ENCODE measurements at regions not wholly inside any gene's neighbourhood (a gene's known extent, or its start where the extent isn't known, plus 50 kb on each side); places are given as distances from the start of the nearest gene placed in this dataset.
A peak's percentile ranks its signal among the peaks of the same experiment; 100 is the strongest.
"Not testable (repeated sequence)": the region's sequence is repeated elsewhere in the genome, so short reads cannot be mapped to it uniquely, and the experiment has no call there.

DNA sequence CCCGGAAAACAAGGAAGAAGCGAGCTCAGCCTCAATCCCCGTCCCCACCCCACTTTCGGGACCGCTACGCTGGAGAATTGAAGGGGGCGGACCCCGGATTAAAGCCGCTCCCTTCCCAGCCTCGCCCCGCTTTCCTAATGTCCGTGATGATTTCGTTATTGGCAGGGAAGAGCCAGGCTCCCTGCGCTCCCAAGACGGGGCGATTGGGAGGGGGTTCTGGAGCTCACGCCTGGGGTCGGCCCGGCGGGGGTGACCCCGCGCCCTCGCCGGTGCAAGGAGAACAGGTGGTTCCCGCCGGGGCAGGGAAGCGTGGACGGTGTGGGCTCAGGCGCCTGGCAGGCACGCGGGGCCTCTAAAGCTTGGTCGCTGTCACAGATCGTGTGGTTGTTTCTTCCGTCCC, 131.5 kb downstream of the POTEM start:
- H3K27me3 ChIP-seq (ENCODE audit: control insufficient read depth, insufficient read depth, low read length); FAIRE-seq; H3K4me1 ChIP-seq (ENCODE audit: control insufficient read depth in 2 of 3, insufficient read depth in 2 of 3, low read depth in 1 of 3, low read length in 3 of 3); H3K27ac ChIP-seq (ENCODE audit: low read depth in 2 of 2, low read length in 2 of 2); H3K9ac ChIP-seq (ENCODE audit: low read length in 3 of 3); H3K4me3 ChIP-seq (ENCODE audit: low read length in 3 of 3); H3K9me3 ChIP-seq (ENCODE audit: control insufficient read depth in 2 of 3, insufficient read depth in 1 of 3, low read length in 3 of 3); H3K36me3 ChIP-seq (ENCODE audit: control insufficient read depth in 2 of 3, insufficient read depth in 3 of 3, low read length in 3 of 3); intact Hi-C loops (cut with DNase I): not testable (repeated sequence)
- DNase-seq, result peak in 1 of 5 donors; percentile 75

DNA sequence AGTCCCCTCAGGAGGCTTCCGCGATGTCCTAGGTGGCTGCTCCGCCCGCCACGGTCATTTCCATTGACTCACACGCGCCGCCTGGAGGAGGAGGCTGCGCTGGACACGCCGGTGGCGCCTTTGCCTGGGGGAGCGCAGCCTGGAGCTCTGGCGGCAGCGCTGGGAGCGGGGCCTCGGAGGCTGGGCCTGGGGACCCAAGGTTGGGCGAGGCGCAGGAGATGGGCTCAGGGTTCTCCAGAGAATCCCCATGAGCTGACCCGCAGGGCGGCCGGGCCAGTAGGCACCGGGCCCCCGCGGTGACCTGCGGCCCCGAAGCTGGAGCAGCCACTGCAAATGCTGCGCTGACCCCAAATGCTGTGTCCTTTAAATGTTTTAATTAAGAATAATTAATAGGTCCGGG, 132.1 kb downstream of the POTEM start:
- H3K27ac ChIP-seq (ENCODE audit: low read depth in 2 of 2, low read length in 2 of 2); H3K9ac ChIP-seq (ENCODE audit: low read length in 3 of 3); H3K4me3 ChIP-seq (ENCODE audit: low read length in 3 of 3); H3K9me3 ChIP-seq (ENCODE audit: control insufficient read depth in 2 of 3, insufficient read depth in 1 of 3, low read length in 3 of 3); intact Hi-C loops (cut with DNase I); H3K4me1 ChIP-seq (ENCODE audit: control insufficient read depth in 2 of 3, insufficient read depth in 2 of 3, low read depth in 1 of 3, low read length in 3 of 3); FAIRE-seq; H3K27me3 ChIP-seq (ENCODE audit: control insufficient read depth, insufficient read depth, low read length); H3K36me3 ChIP-seq (ENCODE audit: control insufficient read depth in 2 of 3, insufficient read depth in 3 of 3, low read length in 3 of 3): not testable (repeated sequence)
- DNase-seq, result peak in 1 of 5 donors; percentile 2

DNA sequence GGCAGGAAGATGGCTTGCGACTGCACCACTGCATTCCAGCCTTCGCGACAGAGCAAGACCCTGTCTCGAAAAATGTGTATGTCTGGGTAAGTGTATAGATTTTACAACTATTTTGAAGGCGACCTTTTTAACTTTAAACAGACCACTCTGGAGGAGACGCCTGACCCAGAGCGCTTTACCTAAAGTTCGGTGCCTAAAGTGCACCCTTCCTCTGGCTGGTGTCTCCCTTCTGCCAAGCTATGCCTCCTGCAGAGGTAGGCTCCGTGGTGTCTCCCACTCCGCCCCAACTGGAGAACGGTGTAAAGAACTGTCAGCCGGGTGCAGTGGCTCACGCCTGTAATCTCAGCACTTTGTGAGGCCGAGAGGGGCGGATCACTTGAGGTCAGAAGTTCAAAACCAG, 132.7 kb downstream of the POTEM start:
- H3K4me3 ChIP-seq (ENCODE audit: low read length in 3 of 3); FAIRE-seq; H3K27ac ChIP-seq (ENCODE audit: low read depth in 2 of 2, low read length in 2 of 2); H3K27me3 ChIP-seq (ENCODE audit: control insufficient read depth, insufficient read depth, low read length); H3K9ac ChIP-seq (ENCODE audit: low read length in 3 of 3); H3K9me3 ChIP-seq (ENCODE audit: control insufficient read depth in 2 of 3, insufficient read depth in 1 of 3, low read length in 3 of 3); H3K4me1 ChIP-seq (ENCODE audit: control insufficient read depth in 2 of 3, insufficient read depth in 2 of 3, low read depth in 1 of 3, low read length in 3 of 3); H3K36me3 ChIP-seq (ENCODE audit: control insufficient read depth in 2 of 3, insufficient read depth in 3 of 3, low read length in 3 of 3); intact Hi-C loops (cut with DNase I): not testable (repeated sequence)
- DNase-seq, result peak in 1 of 5 donors; percentile 4

DNA sequence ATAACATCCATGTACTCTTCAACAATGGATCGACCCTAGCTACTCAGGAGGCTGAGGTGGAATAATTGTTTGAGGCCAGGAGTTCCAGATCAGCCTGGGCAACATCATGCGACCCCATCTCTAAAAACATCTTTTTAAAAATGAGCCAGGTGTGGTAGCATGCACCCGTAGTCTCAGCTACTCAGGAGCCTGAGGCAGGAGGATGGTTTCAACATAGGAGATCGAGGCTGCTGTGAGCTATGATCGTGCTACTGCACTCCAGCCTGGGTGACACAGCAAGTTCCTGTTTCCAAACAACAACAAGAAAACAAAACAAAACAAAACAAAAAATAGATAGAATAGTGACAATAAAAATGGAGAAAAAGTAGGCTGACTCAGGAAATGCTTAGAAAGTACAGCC, 138.3 kb downstream of the POTEM start:
- H3K4me1 ChIP-seq (ENCODE audit: control insufficient read depth in 2 of 3, insufficient read depth in 2 of 3, low read depth in 1 of 3, low read length in 3 of 3); FAIRE-seq; H3K36me3 ChIP-seq (ENCODE audit: control insufficient read depth in 2 of 3, insufficient read depth in 3 of 3, low read length in 3 of 3); H3K4me3 ChIP-seq (ENCODE audit: low read length in 3 of 3); H3K9ac ChIP-seq (ENCODE audit: low read length in 3 of 3); DNase-seq; H3K9me3 ChIP-seq (ENCODE audit: control insufficient read depth in 2 of 3, insufficient read depth in 1 of 3, low read length in 3 of 3); H3K27me3 ChIP-seq (ENCODE audit: control insufficient read depth, insufficient read depth, low read length); H3K27ac ChIP-seq (ENCODE audit: low read depth in 2 of 2, low read length in 2 of 2); intact Hi-C loops (cut with DNase I): not testable (repeated sequence)

DNA sequence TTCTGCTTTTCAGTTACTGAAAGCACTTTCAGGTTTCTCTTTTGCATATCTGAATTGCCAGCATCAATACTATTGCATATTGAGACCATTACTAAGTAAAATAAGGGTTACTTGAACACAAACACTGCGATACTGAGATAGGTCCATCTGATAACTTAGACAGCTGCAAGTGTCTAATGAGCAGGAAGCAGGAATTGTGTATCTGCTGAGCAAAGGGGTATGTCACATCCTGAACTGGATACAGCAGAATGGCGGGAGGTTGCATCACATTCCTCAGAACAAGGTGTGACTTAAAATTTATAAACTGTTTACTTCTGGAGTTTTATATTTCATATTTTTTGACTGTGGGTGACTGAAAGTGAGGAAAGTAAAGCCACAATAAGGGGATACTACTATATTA, 142.7 kb downstream of the POTEM start:
- H3K27me3 ChIP-seq (ENCODE audit: control insufficient read depth, insufficient read depth, low read length); H3K36me3 ChIP-seq (ENCODE audit: control insufficient read depth in 2 of 3, insufficient read depth in 3 of 3, low read length in 3 of 3); H3K27ac ChIP-seq (ENCODE audit: low read depth in 2 of 2, low read length in 2 of 2); H3K9ac ChIP-seq (ENCODE audit: low read length in 3 of 3); H3K4me3 ChIP-seq (ENCODE audit: low read length in 3 of 3); H3K9me3 ChIP-seq (ENCODE audit: control insufficient read depth in 2 of 3, insufficient read depth in 1 of 3, low read length in 3 of 3); FAIRE-seq; intact Hi-C loops (cut with DNase I); DNase-seq; H3K4me1 ChIP-seq (ENCODE audit: control insufficient read depth in 2 of 3, insufficient read depth in 2 of 3, low read depth in 1 of 3, low read length in 3 of 3): not testable (repeated sequence)

DNA sequence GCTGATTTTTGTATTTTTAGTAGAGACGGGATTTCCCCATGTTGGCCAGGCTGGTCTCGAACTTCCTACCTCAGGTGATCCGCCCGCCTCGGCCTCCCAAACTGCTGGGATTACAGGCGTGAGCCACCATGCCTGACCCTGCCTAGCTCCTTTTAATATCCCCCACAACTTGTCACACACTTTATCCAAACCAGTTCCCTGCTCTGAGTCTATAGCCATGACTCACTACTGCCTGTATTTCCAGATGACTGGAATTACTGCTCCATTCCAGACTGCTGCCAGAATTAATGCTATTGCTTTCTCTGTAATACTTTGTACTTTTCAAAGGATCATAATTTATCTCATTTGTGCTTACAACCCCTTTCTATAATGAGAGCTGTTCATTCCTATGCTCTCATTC, 153.1 kb downstream of the POTEM start:
- DNase-seq; H3K4me1 ChIP-seq (ENCODE audit: control insufficient read depth in 2 of 3, insufficient read depth in 2 of 3, low read depth in 1 of 3, low read length in 3 of 3); intact Hi-C loops (cut with DNase I); H3K27ac ChIP-seq (ENCODE audit: low read depth in 2 of 2, low read length in 2 of 2); H3K9ac ChIP-seq (ENCODE audit: low read length in 3 of 3); H3K9me3 ChIP-seq (ENCODE audit: control insufficient read depth in 2 of 3, insufficient read depth in 1 of 3, low read length in 3 of 3); H3K36me3 ChIP-seq (ENCODE audit: control insufficient read depth in 2 of 3, insufficient read depth in 3 of 3, low read length in 3 of 3); H3K27me3 ChIP-seq (ENCODE audit: control insufficient read depth, insufficient read depth, low read length); H3K4me3 ChIP-seq (ENCODE audit: low read length in 3 of 3); FAIRE-seq: not testable (repeated sequence)

DNA sequence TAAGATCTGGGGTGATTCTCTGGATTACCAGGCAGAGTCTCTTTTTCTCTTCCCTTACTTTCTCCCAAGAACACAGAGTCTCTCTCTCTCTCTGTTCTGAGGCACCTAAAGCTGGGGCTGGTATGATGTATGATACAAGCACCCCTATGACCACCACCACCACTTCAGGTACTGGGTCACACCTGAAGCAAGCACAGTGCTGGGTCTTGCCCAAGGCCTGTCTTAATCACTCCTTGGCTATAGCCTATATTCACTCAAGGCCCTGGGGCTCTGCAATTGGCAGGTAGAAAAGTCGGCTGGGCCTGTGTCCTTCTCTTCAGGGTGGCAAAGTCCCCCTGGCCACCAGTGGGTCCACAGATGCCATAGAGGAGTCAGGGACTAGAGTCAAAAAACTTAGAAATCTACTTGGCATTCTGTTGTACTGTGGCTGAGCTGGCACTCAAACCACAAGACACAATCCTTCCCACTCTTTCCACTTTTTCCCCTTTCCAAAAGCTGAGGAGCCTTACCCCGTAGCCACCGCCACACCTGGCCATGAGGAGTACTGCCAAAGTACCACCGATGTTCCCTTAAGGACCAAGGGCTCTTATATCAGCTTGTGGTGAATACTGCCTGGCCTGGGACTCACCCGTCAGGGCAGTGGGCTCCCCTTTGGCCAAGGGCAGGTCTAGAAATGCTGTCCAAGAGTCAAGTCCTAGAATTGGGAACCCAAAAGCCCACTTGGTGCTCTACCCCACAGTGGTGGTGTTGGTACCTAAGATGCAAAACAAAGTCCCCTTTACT, 159.2 kb downstream of the POTEM start:
- H3K4me1 ChIP-seq (ENCODE audit: control insufficient read depth in 2 of 3, insufficient read depth in 2 of 3, low read depth in 1 of 3, low read length in 3 of 3); H3K9me3 ChIP-seq (ENCODE audit: control insufficient read depth in 2 of 3, insufficient read depth in 1 of 3, low read length in 3 of 3); intact Hi-C loops (cut with DNase I); H3K36me3 ChIP-seq (ENCODE audit: control insufficient read depth in 2 of 3, insufficient read depth in 3 of 3, low read length in 3 of 3); FAIRE-seq; H3K27me3 ChIP-seq (ENCODE audit: control insufficient read depth, insufficient read depth, low read length); H3K27ac ChIP-seq (ENCODE audit: low read depth in 2 of 2, low read length in 2 of 2); H3K4me3 ChIP-seq (ENCODE audit: low read length in 3 of 3); H3K9ac ChIP-seq (ENCODE audit: low read length in 3 of 3): not testable (repeated sequence)
- DNase-seq, result peak in 1 of 5 donors; percentile 11

DNA sequence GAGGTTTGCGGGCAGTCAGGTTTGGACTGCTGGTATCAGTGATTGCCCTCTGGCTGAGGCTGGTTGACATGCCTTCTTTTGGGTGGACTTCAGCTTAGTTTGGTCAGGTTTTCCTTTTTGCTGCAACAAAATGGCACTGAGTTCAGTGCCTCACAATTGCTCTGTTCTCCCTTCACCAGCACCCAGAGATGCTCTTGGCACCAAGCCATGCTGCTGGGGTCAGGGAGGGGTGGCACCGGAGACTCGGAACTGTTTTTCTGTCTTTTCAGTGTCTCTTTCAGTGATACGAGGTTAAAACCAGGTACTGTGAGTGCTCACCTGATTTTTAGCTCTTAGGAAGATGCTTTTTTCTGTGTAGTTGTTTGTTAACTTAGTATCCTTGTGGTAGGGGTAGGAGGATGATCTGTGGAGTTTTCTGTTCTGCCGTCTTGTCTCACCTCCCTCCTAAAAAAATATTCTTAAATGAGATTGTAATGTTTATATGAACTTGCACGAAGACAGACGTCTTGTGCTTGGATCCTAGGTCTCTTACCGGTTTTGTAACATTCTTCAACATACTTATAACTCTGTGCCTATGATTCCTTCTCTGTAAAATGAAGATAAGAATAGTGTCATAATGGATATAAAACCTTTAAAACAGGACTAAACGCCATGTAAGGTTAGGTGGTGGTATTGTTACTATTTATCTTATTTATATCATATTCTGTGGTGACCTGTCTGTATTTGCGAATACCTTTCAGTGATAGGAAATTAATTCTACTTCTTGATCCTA, 160.6 kb downstream of the POTEM start:
- DNase-seq, result peak in 1 of 5 donors; percentile 34

More for the DNA sequence above, 160.6 kb downstream of the POTEM start:
- FAIRE-seq; H3K27ac ChIP-seq (ENCODE audit: low read depth in 2 of 2, low read length in 2 of 2); H3K36me3 ChIP-seq (ENCODE audit: control insufficient read depth in 2 of 3, insufficient read depth in 3 of 3, low read length in 3 of 3); H3K4me1 ChIP-seq (ENCODE audit: control insufficient read depth in 2 of 3, insufficient read depth in 2 of 3, low read depth in 1 of 3, low read length in 3 of 3); H3K9ac ChIP-seq (ENCODE audit: low read length in 3 of 3); intact Hi-C loops (cut with DNase I); H3K27me3 ChIP-seq (ENCODE audit: control insufficient read depth, insufficient read depth, low read length); H3K4me3 ChIP-seq (ENCODE audit: low read length in 3 of 3); H3K9me3 ChIP-seq (ENCODE audit: control insufficient read depth in 2 of 3, insufficient read depth in 1 of 3, low read length in 3 of 3): not testable (repeated sequence)

All from kidney (tissue), 10 donors.